H1 (cell line): ENCODE measurements at regions not wholly inside any gene's neighbourhood (a gene's known extent, or its start where the extent isn't known, plus 50 kb on each side); places are given as distances from the start of the nearest gene placed in this dataset.

ENCODE experiments used
- CTCF ChIA-PET: fragments of 300-600 bp; sonication (Branson Sonifier 250); formaldehyde crosslinking; loops from one replicate; lab custom pipeline; 2021; ENCODE audit not compliant: partially characterized antibody; lab: Charles Lee
- POLR2A ChIA-PET: fragments of 300-600 bp; sonication (Branson Sonifier 250); formaldehyde crosslinking; loops from one replicate; lab custom pipeline; 2021; ENCODE audit warnings: inconsistent platforms; ENCODE audit not compliant: partially characterized antibody; lab: Charles Lee
- DNase-seq, 2 experiments: peaks; one replicate each; pipeline versions ENCODE4 v3.0.0 to v3.0.0-alpha.2; 2010 to 2022; ENCODE audit warnings: low spot score in 2 of 2, low read depth in 1 of 2, mixed read lengths in 1 of 2
- FAIRE-seq: peaks from 2 replicates; lab custom pipeline; 2011; peaks lifted over from hg19 to GRCh38; lab: Jason Lieb, UNC
- H2AFZ ChIP-seq: 2 replicates; pipeline ENCODE4 v1.8.1; 2012; ENCODE audit warnings: low read length, inconsistent platforms
- H2AK5ac ChIP-seq: 2 replicates; pipeline ENCODE4 v1.6.1; 2013; ENCODE audit warnings: low read depth, low read length
- H2BK120ac ChIP-seq: replicated peaks from 2 replicates; pipeline ENCODE3; 2013; ENCODE audit warnings: low read depth, low read length, inconsistent platforms
- H2BK12ac ChIP-seq: 2 replicates; pipeline ENCODE4 v1.6.1; 2013; ENCODE audit warnings: low read depth, low read length
- H2BK15ac ChIP-seq: 2 replicates; pipeline ENCODE4 v1.6.1; 2013; ENCODE audit warnings: low read length
- H2BK20ac ChIP-seq: 2 replicates; pipeline ENCODE4 v1.6.1; 2013; ENCODE audit warnings: low read length
- H2BK5ac ChIP-seq: 2 replicates; pipeline ENCODE4 v1.6.1; 2013; ENCODE audit warnings: low read depth, low read length
- H3K14ac ChIP-seq: 2 replicates; pipeline ENCODE4 v1.6.1; 2013; ENCODE audit warnings: inconsistent platforms; ENCODE audit not compliant: insufficient read length
- H3K18ac ChIP-seq: 2 replicates; pipeline ENCODE4 v1.6.1; 2013; ENCODE audit warnings: low read length; ENCODE audit errors: extremely low read depth
- H3K23ac ChIP-seq: 2 replicates; pipeline ENCODE4 v1.6.1; 2013; ENCODE audit warnings: inconsistent platforms; ENCODE audit not compliant: insufficient read length
- H3K23me2 ChIP-seq: 2 replicates; pipeline ENCODE4 v1.6.1; 2013; ENCODE audit warnings: low read depth, low read length
- H3K27ac ChIP-seq: 2 replicates; pipeline ENCODE4 v1.6.1; 2011; ENCODE audit warnings: low read depth, low read length, inconsistent platforms
- H3K27me3 ChIP-seq, 4 experiments: replicated peaks in 1 of 4; 1 replicate in 1 of 4; 2 replicates in 3 of 4; pipeline versions ENCODE4 v1.6.1 to v1.8.1; 2011 to 2013; ENCODE audit warnings: low read length in 3 of 4, mild to moderate bottlenecking in 3 of 4, inconsistent platforms in 2 of 4, mixed read lengths in 2 of 4, moderate library complexity in 1 of 4; ENCODE audit not compliant: control insufficient read depth in 3 of 4, insufficient read depth in 3 of 4; ENCODE audit errors: extremely low read depth in 1 of 4
- H3K36me3 ChIP-seq, 4 experiments: 2 replicates each; pipeline versions ENCODE4 v1.6.1 to v1.8.1; 2011 to 2013; ENCODE audit warnings: mild to moderate bottlenecking in 4 of 4, low read length in 3 of 4, moderate library complexity in 2 of 4, control low read depth in 1 of 4, inconsistent platforms in 1 of 4; ENCODE audit not compliant: insufficient read depth in 4 of 4, control insufficient read depth in 2 of 4
- H3K4ac ChIP-seq: replicated peaks from 2 replicates; pipeline ENCODE3; 2013; ENCODE audit warnings: low read length, low read depth, mixed read lengths, inconsistent platforms; ENCODE audit not compliant: insufficient read length
- H3K4me1 ChIP-seq, 4 experiments: replicated peaks in 1 of 4; 1 replicate in 1 of 4; 2 replicates in 3 of 4; pipeline versions ENCODE4 v1.6.1 to v1.8.1; 2011 to 2013; ENCODE audit warnings: low read length in 3 of 4, inconsistent platforms in 2 of 4, mixed read lengths in 1 of 4; ENCODE audit not compliant: insufficient read depth in 4 of 4, control insufficient read depth in 3 of 4
- H3K4me2 ChIP-seq, 2 experiments: 2 replicates each; pipeline versions ENCODE4 v1.6.1 to v1.8.1; 2011 to 2013; ENCODE audit warnings: low read depth in 2 of 2, low read length in 2 of 2, control low read depth in 1 of 2, inconsistent platforms in 1 of 2, mild to moderate bottlenecking in 1 of 2; ENCODE audit not compliant: insufficient read depth in 1 of 2
- H3K4me3 ChIP-seq, 4 experiments: fragments of 200-600, 300-600 bp in 1 of 4; sonication (generic), shearing (Covaris generic), sonication (Bioruptor Twin) in 1 of 4; 2 replicates each; pipeline versions ENCODE4 v1.5.1 to v1.8.1; 2011 to 2016; ENCODE audit warnings: low read length in 4 of 4, low read depth in 3 of 4, control low read depth in 2 of 4, inconsistent platforms in 2 of 4, mild to moderate bottlenecking in 2 of 4, mixed read lengths in 1 of 4, moderate library complexity in 1 of 4; ENCODE audit not compliant: insufficient read depth in 2 of 4; ENCODE audit errors: extremely low read depth in 1 of 4
- H3K56ac ChIP-seq: replicated peaks from 2 replicates; pipeline ENCODE3; 2013; ENCODE audit warnings: low read depth, mild to moderate bottlenecking, mixed read lengths, low read length, inconsistent platforms; ENCODE audit not compliant: insufficient read length
- H3K79me1 ChIP-seq: 2 replicates; pipeline ENCODE4 v1.6.1; 2013; ENCODE audit warnings: low read depth, low read length, control low read depth
- H3K79me2 ChIP-seq, 2 experiments: 2 replicates each; pipeline versions ENCODE4 v1.6.1 to v1.8.1; 2012 to 2013; ENCODE audit warnings: low read length in 2 of 2, mild to moderate bottlenecking in 2 of 2, inconsistent platforms in 1 of 2; ENCODE audit not compliant: insufficient read depth in 2 of 2, control insufficient read depth in 1 of 2
- H3K9ac ChIP-seq, 4 experiments: replicated peaks in 1 of 4; 1 replicate in 1 of 4; 2 replicates in 3 of 4; pipeline versions ENCODE4 v1.6.1 to v1.8.1; 2011 to 2013; ENCODE audit warnings: low read depth in 3 of 4, low read length in 3 of 4, control low read depth in 2 of 4, mild to moderate bottlenecking in 2 of 4, moderate library complexity in 2 of 4, inconsistent platforms in 1 of 4; ENCODE audit errors: extremely low read depth in 1 of 4
- H3K9me3 ChIP-seq, 2 experiments: 2 replicates each; pipeline versions ENCODE4 v1.6.1 to v1.8.1; 2012 to 2013; ENCODE audit warnings: mild to moderate bottlenecking in 2 of 2, moderate library complexity in 2 of 2, control low read depth in 1 of 2, inconsistent platforms in 1 of 2, low read depth in 1 of 2, low read length in 1 of 2, mixed read lengths in 1 of 2; ENCODE audit not compliant: insufficient read depth in 2 of 2
- H4K20me1 ChIP-seq, 2 experiments: replicated peaks in 1 of 2; 2 replicates each; pipeline versions ENCODE3 to v1.8.1; 2011 to 2013; ENCODE audit warnings: inconsistent platforms in 2 of 2, low read length in 2 of 2, mild to moderate bottlenecking in 1 of 2; ENCODE audit not compliant: insufficient read depth in 2 of 2, control insufficient read depth in 1 of 2
- H4K5ac ChIP-seq: 2 replicates; pipeline ENCODE4 v1.6.1; 2013; ENCODE audit warnings: low read length, low read depth, mixed read lengths, inconsistent platforms; ENCODE audit not compliant: insufficient read length
- H4K8ac ChIP-seq: 2 replicates; pipeline ENCODE4 v1.8.0; 2013; ENCODE audit warnings: mild to moderate bottlenecking, moderate library complexity, low read length, inconsistent platforms; ENCODE audit not compliant: insufficient read depth; ENCODE audit errors: extremely low read depth
- H4K91ac ChIP-seq: replicated peaks from 2 replicates; pipeline ENCODE3; 2013; ENCODE audit warnings: low read length, mixed read lengths, inconsistent platforms; ENCODE audit not compliant: insufficient read length
- KDM5A ChIP-seq: fragments of 200-600 bp; IDR thresholded peaks from 2 replicates; pipeline ENCODE4 v1.7.1; 2012; ENCODE audit warnings: mild to moderate bottlenecking, low read length, inconsistent platforms, mixed read lengths
- RXRA ChIP-seq: IDR thresholded peaks from 2 replicates; pipeline ENCODE4 v1.6.1; 2011; ENCODE audit warnings: low read depth, mild to moderate bottlenecking, low read length, moderate library complexity; ENCODE audit not compliant: insufficient read depth
- SUZ12 ChIP-seq: fragments of 200-600 bp; sonication (generic); IDR thresholded peaks from 2 replicates; pipeline ENCODE4 v1.6.1; 2012; ENCODE audit warnings: mild to moderate bottlenecking, inconsistent platforms, low read length, moderate library complexity, mixed read lengths
- whole genome bisulfite sequencing, 2 experiments: shearing (Covaris generic) in 1 of 2; methylation state at CpG; one replicate each; pipeline versions ENCODE4 v1.1.6 to v1.1.7; 2013 to 2015; ENCODE audit warnings: low lambda C conversion rate in 2 of 2, mixed read lengths in 2 of 2, inconsistent platforms in 1 of 2, low coverage in 1 of 2, missing lambda C conversion rate in 1 of 2; ENCODE audit not compliant: insufficient replicate concordance in 2 of 2, insufficient coverage in 1 of 2, insufficient read length in 1 of 2; ENCODE audit errors: extremely low coverage in 1 of 2, missing lambda C conversion rate in 1 of 2; 5-methylcytosine and 5-hydroxymethylcytosine counted together

DNA sequence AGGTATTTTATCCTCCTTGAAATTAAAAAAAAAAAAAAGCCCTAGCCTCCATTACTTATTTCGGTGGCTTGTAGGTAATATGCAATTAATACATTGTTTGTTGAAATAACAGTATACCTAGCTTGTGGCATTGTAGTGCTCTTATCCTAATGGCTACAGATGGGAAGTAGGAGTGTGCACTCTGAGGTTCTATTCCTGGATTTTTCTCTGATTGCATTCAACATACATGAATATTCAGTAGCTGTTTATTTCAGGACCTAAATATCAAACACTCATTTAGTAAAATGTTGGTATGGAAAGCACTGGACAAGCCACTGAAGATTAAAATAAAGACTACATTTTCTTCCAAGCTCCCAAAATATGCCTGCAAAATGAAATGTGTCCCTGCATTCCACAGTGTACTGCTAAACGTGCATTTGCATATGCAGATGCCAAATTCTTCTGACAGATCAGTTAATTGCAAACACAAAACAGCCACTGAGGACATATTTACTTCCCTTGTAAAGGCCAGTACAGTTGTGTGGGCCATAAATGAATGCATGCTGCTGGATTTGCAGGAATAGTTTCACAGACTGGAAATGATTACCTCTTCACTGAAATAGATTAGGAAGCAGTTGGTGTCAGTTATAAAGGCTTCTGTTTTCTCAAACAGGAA is 826.1 kb downstream of the PRELID2 start:
- Histone ChIP-seq H3K56ac (no peak overlapping the region), H3K4me3 (no peak overlapping the region), H3K14ac (no peak overlapping the region), H2BK12ac (no peak overlapping the region), H2BK120ac (no peak overlapping the region), H3K79me2 (no peaks in the 10 kb centered on the region), H3K23ac (no peak overlapping the region), H4K20me1 (no peaks in the 10 kb centered on the region), H2BK15ac (no peak overlapping the region), H3K27ac (no peak overlapping the region), H4K8ac (no peak overlapping the region), H3K23me2 (no peaks in the 10 kb centered on the region), H3K36me3 (no peaks in the 10 kb centered on the region), H4K5ac (no peak overlapping the region), H2BK20ac (no peak overlapping the region), H2BK5ac (no peak overlapping the region), H3K4me1 (no peaks in the 10 kb centered on the region), H4K91ac (no peak overlapping the region), H3K9me3 (no peaks in the 10 kb centered on the region), H3K9ac (no peak overlapping the region), H3K27me3 (no peaks in the 10 kb centered on the region), H3K4ac (no peak overlapping the region), H2AK5ac (no peak overlapping the region), H3K18ac (no peak overlapping the region), H3K79me1 (no peaks in the 10 kb centered on the region), H3K4me2 (no peak overlapping the region), H2AFZ (no peak overlapping the region)
- 72% methylated on average over 2 of the region's 2 CpGs; no CpG with 5 or more reads in 1 of the 2 experiments for WGBS, 2 experiments
- ChIA-PET CTCF (no interaction called here), POLR2A (no interaction called here)
- DNase-seq (no peak), FAIRE-seq (no peak)
- TF ChIP-seq KDM5A (no peak), RXRA (no peak), SUZ12 (no peak)
